GM21423 (cell line): ENCODE measurements at regions not wholly inside any gene's neighbourhood (a gene's known extent, or its start where the extent isn't known, plus 50 kb on each side); places are given as distances from the start of the nearest gene placed in this dataset.
"Not testable (repeated sequence)": the region's sequence is repeated elsewhere in the genome, so short reads cannot be mapped to it uniquely, and the experiment has no call there.

Experiments
- ATAC-seq: cut with Tn5 transposase; IDR thresholded peaks from one replicate; pipeline ENCODE4 v1.9.1; 2021; ENCODE audit warnings: mild to moderate bottlenecking, moderate library complexity; ENCODE audit not compliant: unreplicated experiment

DNA sequence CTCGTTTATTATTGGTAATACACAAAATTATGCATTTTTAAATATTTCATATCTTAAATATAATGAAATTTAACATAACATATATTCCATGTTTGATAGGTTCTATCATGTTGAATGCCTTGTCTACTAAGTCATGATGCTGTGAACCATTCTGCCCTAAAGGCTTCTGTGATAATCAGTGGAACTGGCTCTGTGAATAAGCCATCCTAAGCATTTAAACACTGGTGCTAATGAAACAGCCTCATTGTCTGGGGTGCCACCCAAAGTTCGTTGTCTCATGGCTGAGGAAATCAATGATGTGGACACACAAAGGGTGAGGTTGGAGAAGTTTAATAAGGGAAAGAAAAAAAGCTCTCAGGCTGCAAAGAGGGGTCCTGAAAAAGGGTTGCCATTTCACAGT, 264.7 kb upstream of the ZRANB2 start:
- ATAC-seq: no peak

DNA sequence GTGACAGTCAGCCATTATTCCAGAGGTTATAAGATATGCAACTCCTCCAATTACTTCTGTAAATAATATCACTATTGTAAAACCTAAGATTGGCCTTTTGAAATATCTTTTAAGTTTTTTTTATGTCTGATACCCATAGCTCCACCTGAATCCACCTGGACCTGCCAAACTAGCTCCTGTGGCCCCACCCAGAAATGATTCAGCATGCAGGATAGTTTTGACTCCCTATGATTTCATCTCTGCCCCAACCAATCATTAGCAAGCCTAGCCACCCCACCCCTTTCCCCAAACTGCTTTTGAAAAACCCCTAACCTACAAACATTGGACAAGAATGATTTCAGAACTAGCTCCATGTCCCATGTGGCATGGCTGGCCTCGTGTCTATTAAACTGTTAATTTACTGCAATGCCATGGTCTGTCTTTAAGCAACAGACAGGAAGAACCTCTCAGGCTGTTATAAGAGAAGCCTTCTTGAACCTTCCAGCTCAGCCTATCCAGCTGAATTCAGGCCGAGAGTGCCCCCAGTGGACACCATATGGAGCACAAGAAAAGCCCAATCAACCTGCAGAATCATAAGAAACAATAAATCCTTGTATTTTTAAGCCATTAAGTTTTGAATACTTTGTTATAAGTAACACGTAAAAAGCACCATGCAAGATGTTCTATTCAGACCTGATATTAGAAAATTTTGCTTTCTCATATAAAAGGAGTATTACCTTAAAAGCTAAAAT, 263.0 kb upstream of the ZRANB2 start:
- no peak for ATAC-seq

DNA sequence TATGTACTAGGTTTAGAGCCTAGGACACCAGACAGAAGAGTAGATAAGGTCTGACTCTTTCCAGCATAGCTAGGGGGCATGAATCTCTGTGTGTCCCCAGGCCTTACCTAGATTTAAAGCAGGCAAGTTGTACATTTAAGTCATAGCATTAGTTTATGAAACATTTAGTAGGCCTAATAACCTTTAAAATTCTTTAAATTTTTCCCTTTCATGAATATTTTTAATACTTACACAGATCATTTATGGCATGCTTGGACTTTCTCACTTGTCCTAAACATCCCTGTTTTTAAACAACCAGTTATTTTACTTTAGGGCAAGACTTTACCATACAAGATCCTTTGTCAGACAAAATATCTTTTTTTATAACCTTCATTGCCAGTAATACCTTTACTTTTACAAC, 258.4 kb upstream of the ZRANB2 start:
- ATAC-seq: no peak

DNA sequence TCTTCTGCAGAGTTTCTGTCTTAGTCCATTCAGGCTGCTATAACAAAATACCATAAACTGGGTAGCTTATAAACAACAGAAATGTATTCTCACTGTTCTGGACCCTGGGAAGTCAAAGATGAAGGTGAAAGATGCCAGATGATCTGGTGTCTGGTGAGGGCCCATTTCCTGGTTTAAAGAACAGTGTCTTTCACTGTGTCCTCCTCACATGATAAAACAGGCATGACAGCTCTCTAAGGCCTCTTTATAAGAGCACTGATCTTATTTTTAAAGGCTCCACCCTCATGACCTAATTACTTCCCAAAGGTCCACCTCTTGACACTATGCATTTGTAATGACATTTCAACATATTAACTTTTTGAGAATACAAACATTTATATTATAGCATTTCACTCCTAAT, 250.2 kb upstream of the ZRANB2 start:
- ATAC-seq: no peak

DNA sequence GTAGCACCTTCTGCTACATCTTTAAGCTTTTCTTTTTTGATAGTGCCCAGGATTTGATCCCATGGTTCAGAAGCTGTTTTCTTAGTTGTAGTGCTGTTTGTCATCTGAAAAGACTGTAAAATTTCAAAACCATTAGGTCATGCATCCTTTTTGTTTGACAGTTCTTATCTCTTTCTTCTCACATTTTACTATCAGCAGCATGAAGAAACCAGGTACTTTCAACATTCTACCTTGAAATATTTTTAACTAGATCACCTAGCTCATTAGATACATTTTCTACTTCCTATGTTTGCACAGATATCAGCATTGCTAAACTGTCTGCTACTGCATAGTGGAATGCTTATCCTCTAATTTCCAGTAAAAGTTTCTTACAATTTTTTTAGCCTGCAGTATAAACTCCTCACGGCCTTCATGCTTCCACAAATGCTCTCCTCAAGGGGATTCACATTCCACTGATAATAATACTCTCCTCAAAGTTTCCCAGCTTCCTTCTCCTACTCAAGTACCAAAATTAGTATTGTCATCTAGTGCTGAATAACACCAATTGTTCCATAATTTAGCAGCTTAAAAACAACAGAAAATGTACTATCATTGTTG, 243.9 kb upstream of the ZRANB2 start:
- no peak for ATAC-seq

DNA sequence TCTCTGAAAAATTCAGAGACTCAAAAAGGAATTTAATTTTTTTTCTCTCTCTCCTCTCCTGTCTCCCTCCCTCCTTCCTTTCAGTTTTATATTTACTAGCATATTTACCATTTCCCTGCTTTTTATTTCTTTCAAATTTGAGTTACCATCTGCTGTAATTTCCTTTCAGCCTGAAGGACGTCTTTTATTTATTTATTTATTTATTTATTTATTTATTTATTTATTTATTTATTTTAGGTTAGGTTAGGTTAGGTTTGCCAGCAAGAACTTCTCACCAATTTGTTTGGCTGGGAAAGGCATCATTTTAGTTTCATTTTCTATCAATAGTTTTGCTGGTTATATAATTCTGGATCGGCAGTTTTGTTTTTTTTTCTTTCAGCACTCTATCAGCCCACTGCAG, 231.7 kb upstream of the ZRANB2 start:
- no peak for ATAC-seq

DNA sequence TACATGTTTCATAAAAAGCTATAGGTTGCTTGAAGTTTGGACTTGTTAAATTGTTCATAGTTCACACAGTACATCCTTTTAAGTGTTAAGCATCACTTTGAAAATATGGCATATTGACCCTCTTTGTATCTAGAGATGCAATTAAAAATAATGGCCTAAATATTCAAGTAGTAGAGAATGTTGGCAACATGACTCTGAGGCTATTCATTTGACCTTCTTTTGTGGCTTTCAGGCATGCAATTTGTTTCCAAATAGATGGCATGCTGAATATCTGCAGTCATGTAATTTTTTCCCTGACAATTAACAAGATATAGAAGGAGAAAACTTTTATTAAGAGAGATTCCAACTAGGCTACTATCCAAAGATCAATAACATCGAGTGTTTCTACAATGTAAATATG, 230.5 kb upstream of the ZRANB2 start:
- ATAC-seq: no peak

DNA sequence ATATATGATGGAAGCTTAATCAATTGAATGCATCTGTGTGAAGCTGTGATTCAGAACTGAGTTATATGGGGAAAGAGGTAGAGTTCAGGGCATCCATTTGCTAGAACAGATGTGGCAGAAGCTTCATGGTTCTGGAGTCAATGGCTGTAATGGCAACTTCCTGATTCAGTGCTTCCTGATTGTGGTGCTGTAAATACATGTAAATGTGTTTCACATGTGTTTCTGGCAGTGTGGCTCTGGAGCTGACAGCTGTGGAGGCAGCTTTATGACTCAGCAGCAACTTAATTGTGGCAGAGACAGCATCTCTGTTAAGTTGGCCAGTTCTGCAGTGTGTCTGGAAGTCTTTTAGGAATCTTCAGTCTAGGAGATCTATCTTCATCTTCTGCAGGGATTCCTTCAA, 226.6 kb upstream of the ZRANB2 start:
- peak; percentile 55 for ATAC-seq

DNA sequence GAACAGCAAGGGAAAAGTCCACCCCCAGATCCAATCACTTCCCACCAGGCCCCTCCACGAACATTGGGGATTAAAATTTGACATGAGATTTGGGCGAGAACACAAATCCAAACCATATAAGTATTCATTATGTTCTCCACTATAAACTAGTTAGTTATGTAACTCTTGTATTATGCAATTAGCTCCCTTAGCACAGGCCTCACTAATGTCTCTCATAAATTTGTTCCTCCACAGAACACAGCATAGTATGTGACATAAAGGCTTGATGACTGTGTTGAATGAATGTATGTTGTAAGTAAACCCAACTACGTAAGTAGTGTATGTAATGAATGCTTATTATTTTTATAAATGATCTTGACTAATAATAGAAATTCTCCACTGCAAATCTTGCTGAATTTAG, 223.3 kb upstream of the ZRANB2 start:
- ATAC-seq: no peak

DNA sequence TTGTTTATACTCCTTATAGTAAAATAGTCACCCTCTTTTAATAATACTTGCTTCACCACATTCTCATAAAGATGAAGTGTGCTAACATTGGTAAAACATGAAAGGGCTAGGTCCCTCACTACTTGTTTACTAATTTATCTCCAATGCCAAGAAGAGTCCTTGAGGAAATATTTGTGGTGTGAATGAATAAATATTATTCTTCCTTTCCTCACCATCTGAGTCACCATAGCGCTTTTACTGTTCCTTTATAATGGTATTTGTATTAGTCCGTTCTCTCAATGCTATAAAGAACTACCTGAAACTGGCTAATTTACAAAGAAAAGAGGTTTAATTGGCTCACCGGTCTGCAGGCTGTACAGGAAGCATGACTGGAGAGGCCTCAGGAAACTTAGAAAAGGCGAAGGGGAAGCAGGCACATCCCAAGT, 222.8 kb upstream of the ZRANB2 start:
- no peak for ATAC-seq

DNA sequence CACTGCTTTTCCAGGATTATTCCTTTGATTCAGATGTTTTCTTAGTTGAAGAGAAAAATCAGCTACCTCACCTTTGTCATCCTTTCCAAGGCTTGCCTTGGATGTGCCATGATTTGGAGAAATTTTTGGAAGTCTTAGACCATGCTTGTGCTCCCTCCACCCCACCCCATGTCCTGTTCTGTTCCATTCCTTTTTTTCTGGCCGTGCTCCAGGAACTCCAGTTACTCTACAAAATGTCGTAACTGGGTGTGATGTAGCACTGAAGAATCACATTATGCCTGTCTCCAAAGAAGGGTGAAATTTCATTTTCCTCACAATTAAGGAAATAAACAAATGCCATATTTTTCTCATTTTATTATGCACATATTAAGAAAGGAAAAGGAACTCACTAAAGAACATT, 217.8 kb upstream of the ZRANB2 start:
- ATAC-seq: no peak

DNA sequence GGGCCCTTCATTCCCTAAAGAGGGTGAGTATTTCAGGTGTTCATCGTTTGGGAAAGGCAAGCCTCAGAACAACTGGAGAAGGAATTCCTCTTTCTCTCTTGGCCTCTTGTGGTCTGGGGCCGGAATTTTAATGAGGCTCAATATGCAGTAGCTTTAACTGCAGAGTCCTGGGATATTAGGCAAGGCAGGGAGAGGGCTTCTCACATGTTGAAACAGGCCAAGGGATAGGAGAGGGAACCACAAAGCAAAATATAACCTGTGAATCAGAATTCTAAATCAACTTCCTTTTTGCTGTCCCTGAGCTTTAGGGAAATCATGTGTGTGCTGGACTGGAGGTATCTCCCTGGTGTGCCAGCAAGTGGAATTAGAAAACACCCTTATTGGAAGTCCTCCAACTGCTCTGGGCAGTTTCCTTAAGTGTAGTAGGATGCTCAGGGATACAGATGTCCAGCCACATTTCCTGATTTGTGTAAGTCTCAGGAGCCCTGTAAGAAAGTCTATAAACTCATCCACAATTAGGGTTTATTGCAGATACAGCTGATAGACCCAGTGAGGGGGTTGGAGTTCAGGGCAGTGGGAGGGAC, 215.8 kb upstream of the ZRANB2 start:
- ATAC-seq: no peak

DNA sequence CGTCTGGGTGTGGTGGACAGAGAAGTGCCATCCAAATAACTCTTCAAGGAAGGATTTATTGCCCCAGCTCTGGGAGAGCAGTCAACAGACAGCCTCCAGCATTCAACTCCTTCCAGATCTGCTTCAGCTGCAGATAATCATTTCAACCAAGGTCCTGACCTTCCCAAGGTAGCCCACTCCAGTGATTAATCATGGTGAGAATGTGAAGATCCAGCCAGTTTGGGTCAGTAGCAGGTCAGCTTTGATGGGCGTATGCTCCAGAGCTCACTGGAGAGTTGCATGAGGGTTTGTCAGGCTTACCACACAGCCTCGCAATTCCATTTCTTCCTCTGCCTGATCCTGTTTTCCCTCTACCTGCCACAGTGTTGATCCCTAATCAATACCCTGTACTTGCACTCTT, 214.5 kb upstream of the ZRANB2 start:
- ATAC-seq: no peak

DNA sequence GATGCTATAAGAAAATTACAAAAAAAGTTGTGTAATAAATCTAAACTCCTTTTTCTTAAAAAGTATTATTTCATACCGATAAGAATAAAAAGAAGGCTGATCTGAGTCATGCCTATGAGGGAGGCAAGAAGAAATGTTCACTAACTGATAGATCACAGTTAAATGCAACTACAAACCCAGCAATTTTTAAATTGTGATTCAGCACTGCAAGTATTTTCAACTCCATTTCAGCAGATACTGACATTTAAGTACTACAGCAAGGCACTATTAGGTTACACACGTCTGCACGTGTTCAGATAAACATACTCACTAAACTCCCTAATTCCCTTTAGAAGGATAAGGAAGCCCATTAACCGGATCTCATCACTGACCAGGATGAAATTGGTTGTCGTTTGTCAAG, 213.3 kb upstream of the ZRANB2 start:
- ATAC-seq: no peak

DNA sequence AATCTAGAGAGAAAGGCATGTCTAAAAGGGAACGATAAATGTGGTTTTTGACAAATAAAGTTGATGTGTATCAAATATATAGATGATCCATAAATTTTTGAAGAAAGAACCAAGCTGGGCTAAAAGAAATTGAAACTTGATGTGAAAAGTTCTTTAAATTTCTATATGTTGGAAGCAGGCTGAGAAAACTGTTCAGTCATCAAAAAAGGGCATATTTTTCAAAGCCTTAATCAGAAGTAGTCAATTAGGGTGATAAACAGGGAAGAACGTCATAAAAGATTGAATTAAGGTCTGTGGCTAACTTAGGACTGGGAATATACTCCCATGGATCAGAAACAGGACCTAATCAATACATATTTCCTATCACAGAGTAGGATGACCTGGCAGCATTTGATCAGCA, 211.4 kb upstream of the ZRANB2 start:
- no peak for ATAC-seq

DNA sequence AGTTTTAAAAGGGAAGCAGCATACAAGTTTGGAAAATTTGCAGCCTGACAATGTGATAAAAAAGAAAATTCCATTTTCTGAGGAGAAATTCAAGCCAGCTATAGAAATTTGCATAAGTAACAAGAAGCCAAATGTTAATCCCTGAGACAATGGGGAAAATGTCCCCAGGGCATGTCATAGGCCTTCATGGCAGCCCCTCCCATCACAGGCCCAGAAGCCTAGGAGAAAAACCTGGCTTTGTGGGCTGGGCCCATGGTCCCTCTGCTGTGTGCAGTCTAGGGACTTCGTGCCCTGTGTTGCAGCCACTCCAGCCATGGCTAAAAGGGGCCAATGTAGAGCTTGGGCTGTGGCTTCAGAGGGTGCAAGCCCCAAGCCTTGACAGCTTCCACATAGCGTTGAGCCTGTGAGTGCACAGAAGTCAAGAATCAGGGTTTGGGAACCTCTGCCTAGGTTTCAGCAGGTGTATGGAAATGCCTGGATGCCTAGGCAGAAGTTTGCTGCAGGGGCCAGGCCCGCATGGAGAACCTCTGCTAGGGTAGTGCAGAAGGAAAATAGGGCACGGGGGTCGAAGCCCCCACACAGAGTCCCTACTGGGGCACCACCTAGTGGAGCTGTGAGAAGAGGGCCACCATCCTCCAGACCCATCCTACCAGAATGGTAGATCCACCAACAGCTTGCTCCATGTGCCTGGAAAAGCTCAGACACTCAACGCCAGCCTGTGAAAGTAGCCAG, 209.8 kb upstream of the ZRANB2 start:
- not testable (repeated sequence) for ATAC-seq

DNA sequence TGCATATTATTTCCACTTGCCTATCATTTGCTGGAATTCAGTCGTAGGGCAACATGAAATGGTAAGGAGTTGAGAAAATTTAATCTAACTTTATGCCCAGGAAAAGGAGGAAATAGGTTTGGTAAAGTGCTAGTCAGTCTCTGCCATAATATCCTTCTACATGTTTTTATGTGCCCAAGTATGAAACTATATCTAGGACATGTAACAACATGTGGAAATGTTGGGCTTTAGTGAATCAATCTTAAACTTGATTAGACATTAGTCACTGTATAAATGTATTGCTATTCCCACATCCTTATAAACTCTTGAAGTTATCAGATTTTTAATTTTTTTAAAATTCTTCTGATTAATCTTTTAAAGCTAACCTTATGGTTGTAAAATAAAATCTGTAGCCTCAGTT, 204.7 kb upstream of the ZRANB2 start:
- ATAC-seq: no peak

DNA sequence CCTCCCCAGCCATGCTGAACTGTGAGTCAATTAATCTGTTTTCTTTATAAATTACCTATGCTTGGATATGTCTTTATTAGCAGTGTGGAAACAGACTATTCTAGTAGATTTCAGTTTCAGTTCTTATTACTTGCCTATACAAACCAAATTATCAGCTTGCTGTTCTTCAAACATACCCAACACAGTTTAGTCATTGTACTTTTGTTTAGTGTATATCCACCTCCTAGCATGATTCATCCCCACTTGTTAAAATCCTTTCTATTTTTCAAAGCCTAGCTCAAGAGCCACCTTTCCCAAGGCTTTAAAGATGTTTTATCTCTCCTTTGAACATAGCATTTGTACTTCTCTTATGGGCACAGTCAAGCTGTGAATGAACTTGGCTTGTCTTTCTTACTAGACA, 195.6 kb upstream of the ZRANB2 start:
- ATAC-seq: no peak

DNA sequence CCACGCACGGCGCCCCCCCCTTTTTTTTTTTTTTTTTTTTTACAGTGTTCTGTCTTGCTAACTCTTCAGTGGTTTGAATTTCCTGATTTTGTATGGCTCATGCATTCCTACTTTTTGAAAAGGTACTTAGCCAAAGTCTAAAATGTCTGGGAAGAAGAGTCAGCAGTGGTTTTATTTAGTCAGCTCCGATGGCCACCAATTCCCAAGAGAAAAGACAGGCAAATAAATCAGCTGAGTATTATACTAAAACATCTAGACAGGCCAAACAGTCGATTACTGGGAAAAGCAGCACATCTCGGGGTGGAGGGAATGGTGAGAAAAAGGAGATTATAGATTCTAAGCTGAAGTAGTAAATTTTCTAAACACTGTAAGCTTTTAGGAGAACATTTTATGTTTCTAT, 192.5 kb upstream of the ZRANB2 start:
- ATAC-seq: no peak

DNA sequence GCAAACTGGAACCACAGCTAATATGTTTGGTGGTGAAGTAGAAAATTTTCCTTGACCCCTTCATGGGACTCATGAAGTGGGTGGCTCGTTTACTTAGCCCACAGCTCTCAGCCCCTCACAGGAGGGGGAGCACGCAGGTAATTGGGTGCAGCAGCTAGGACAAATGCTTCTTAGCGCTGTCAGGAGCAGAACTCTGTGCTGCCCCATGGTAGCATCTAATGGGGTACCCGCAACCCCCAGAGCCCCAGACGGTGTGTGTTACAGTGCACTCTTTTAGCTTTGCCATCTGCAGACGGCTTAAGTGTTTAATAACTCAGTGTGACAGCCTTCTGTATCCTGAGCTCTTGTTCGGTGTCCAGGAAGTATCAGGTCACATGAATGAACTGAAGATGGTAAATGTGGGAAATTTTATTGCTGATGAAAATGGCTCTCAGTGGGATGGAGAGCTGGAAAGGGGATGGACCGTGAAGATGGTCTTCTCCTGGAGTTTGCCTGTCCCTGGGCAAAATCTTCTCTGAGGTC, 189.6 kb upstream of the ZRANB2 start:
- ATAC-seq: no peak

DNA sequence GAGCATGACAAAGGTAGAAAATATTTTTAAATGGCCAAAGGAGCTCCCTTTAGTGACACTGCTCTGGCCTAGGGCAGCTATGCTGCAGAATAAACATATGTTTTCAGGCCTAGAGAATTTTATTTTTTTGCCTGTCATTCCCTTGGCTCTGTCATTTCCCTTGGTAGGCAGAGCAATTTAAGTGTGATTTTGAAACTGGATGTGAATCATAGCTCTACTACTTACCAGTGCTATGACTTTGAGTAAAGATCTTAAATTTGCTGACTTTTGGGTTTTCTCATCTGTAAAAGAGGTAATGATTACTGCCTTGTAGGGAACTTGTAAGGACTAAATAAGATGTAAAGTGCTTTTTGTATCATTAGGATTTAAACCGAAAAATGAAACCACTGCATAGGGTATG, 189.0 kb upstream of the ZRANB2 start:
- no peak for ATAC-seq

DNA sequence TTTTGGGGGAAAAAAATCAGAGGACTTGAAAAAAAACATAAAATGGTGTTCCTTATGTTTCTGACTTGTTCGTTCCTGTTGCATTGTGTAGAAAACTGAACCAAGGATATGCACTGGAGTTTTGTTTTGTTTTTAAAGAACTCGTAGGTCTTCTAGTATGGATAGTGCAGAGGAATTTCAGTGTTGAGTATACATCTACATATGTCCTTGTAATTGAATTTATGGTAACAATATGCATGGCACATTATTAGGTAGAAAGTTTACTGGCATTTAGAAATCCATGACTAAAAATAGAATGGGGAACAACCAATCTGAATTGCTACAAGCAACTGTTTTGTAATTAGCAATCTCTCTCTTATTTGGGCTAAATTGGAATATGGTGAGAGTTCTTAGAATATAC, 188.3 kb upstream of the ZRANB2 start:
- ATAC-seq: no peak
